GM12873 (cell line): ENCODE measurements at regions not wholly inside any gene's neighbourhood (a gene's known extent, or its start where the extent isn't known, plus 50 kb on each side); places are given as distances from the start of the nearest gene placed in this dataset.

Experiments used
- CTCF ChIP-seq: IDR thresholded peaks from 2 replicates; pipeline ENCODE4 v1.5.1; 2012; ENCODE audit warnings: low read depth, mild to moderate bottlenecking, moderate library complexity, low read length, control low read depth; ENCODE audit not compliant: insufficient read depth; ENCODE audit errors: missing control alignments

- TF ChIP-seq CTCF, result no peak
Observed at GRCh38 chr2:215808194-215808593, 205.2 kb downstream of the MREG start.

GRCh38 chr2:215805493-215805892, 207.9 kb downstream of the MREG start:
- TF ChIP-seq CTCF, result no peak

GRCh38 chr2:215803150-215803549, 210.2 kb downstream of the MREG start:
- no peak for TF ChIP-seq CTCF

GRCh38 chr2:215799194-215799593, 214.2 kb downstream of the MREG start:
- no peak for TF ChIP-seq CTCF

- TF ChIP-seq CTCF, result no peak
Observed at GRCh38 chr2:215797676-215798075, 215.7 kb downstream of the MREG start.

- no peak for TF ChIP-seq CTCF
Observed at GRCh38 chr2:215796140-215796855, 217.1 kb downstream of the MREG start.

GRCh38 chr2:215794829-215795546, 218.4 kb downstream of the MREG start:
- TF ChIP-seq CTCF, result peak; percentile 4
